HL-60 (cell line): ENCODE measurements at regions not wholly inside any gene's neighbourhood (a gene's known extent, or its start where the extent isn't known, plus 50 kb on each side); places are given as distances from the start of the nearest gene placed in this dataset.

Experiments used
- CTCF ChIP-seq: IDR thresholded peaks from one replicate; pipeline ENCODE4 v1.5.1; 2011; ENCODE audit warnings: low read length, control low read depth, inconsistent platforms; ENCODE audit not compliant: insufficient read depth
- GABPA ChIP-seq: IDR thresholded peaks from 2 replicates; pipeline ENCODE4 v1.6.1; 2012; ENCODE audit warnings: low read depth
- POLR2AphosphoS5 ChIP-seq: IDR thresholded peaks from 2 replicates; pipeline ENCODE4 v1.6.1; 2012; ENCODE audit warnings: low read depth
- REST ChIP-seq: IDR thresholded peaks from 2 replicates; pipeline ENCODE4 v1.6.1; 2012; ENCODE audit warnings: low read depth; ENCODE audit not compliant: insufficient replicate concordance

GRCh38 chr21:24225431-24225830, 1381.8 kb downstream of the MRPL39 start:
- TF ChIP-seq CTCF (no peak), REST (no peak), GABPA (no peak), POLR2AphosphoS5 (no peak)
